ENCODE measurements at regions not wholly inside any gene's neighbourhood (a gene's known extent, or its start where the extent isn't known, plus 50 kb on each side); places are given as distances from the start of the nearest gene placed in this dataset.

DNA sequence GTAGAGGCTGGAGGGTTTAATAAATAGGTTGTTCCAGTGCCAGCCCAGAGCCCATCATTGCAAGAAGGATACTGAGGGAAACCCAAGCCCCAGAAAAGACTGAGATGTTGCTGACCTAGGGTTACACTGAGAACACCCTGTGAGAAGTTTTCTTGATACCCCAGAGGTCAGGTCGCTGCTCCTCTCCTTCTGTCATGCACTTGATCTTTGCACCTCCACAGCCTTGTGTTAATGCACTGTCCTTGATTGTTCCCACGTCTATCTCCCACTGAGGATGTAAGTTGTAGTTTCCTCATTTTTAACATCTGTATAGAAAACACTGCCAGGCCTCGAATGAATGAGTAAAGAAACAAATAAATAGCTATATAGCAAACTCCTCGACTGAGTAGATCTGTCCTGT, 195.3 kb upstream of the AHR start:
- TF ChIP-seq, protein P1, sequence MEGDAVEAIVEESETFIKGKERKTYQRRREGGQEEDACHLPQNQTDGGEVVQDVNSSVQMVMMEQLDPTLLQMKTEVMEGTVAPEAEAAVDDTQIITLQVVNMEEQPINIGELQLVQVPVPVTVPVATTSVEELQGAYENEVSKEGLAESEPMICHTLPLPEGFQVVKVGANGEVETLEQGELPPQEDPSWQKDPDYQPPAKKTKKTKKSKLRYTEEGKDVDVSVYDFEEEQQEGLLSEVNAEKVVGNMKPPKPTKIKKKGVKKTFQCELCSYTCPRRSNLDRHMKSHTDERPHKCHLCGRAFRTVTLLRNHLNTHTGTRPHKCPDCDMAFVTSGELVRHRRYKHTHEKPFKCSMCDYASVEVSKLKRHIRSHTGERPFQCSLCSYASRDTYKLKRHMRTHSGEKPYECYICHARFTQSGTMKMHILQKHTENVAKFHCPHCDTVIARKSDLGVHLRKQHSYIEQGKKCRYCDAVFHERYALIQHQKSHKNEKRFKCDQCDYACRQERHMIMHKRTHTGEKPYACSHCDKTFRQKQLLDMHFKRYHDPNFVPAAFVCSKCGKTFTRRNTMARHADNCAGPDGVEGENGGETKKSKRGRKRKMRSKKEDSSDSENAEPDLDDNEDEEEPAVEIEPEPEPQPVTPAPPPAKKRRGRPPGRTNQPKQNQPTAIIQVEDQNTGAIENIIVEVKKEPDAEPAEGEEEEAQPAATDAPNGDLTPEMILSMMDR (IDR thresholded peaks at IDR 0.05): no peak
- TF ChIP-seq POLR2A (IDR thresholded peaks at IDR 0.05): no peak

Measured in thyroid gland (tissue), 4 donors.